Suprapubic skin (tissue), 4 donors: ENCODE measurements at regions not wholly inside any gene's neighbourhood (a gene's known extent, or its start where the extent isn't known, plus 50 kb on each side); places are given as distances from the start of the nearest gene placed in this dataset.

Source experiments
- DNase-seq, 2 donors: peaks; one replicate each; pipeline ENCODE4 v3.0.0-alpha.2; 2019; ENCODE audit warnings: low spot score in 2 of 2
- H3K27ac ChIP-seq: fragments of 200-600 bp; sonication (generic); one replicate; pipeline ENCODE4 v1.5.1; 2019
- H3K27me3 ChIP-seq: fragments of 200-600 bp; sonication (generic); one replicate; pipeline ENCODE4 v1.5.1; 2019
- H3K36me3 ChIP-seq: fragments of 200-600 bp; sonication (generic); one replicate; pipeline ENCODE4 v1.5.1; 2019
- H3K4me1 ChIP-seq: fragments of 200-600 bp; sonication (generic); one replicate; pipeline ENCODE4 v1.5.1; 2019
- H3K4me3 ChIP-seq: fragments of 200-600 bp; sonication (generic); one replicate; pipeline ENCODE4 v1.5.1; 2019; ENCODE audit warnings: mild to moderate bottlenecking
- H3K9me3 ChIP-seq: fragments of 200-600 bp; sonication (generic); one replicate; pipeline ENCODE4 v1.5.1; 2019
- CTCF ChIP-seq, 2 donors: fragments of 200-600 bp in 1 of 2; fragments of 450-650 bp in 1 of 2; sonication (generic) in 1 of 2; IDR thresholded peaks; one replicate each; pipeline ENCODE4 v1.5.1; 2016 to 2019; ENCODE audit warnings: antibody characterized with exemption in 2 of 2, mild to moderate bottlenecking in 1 of 2, moderate library complexity in 1 of 2
- EP300 ChIP-seq: sonication (generic); formaldehyde crosslinking; IDR thresholded peaks from one replicate; pipeline ENCODE4 v1.6.1; 2017; ENCODE audit warnings: antibody characterized with exemption
- POLR2A ChIP-seq, 2 donors: fragments of 450-650 bp; IDR thresholded peaks; one replicate each; pipeline ENCODE4 v1.6.1; 2017; ENCODE audit warnings: antibody characterized with exemption in 2 of 2, mild to moderate bottlenecking in 2 of 2, moderate library complexity in 2 of 2
- POLR2AphosphoS5 ChIP-seq, 3 donors: sonication (generic); formaldehyde crosslinking; IDR thresholded peaks; one replicate each; pipeline ENCODE4 v1.6.1; 2017; ENCODE audit warnings: antibody characterized with exemption in 3 of 3
- WGBS: methylation state at CpG from one replicate; pipeline ENCODE4 v1.1.5; 2018; 5-methylcytosine and 5-hydroxymethylcytosine counted together

GRCh38 chr6:40171343-40171742 lies 237.1 kb upstream of the MOCS1 start:
- DNase-seq: no peak
- Histone ChIP-seq H3K4me3 (no peak overlapping the region), H3K4me1 (peaks cover 17% of the 10 kb centered on the region), H3K36me3 (no peaks in the 10 kb centered on the region), H3K27ac (no peak overlapping the region), H3K27me3 (peaks cover 2% of the 10 kb centered on the region), H3K9me3 (no peaks in the 10 kb centered on the region)
- TF ChIP-seq EP300 (no peak), POLR2A (IDR thresholded peaks at IDR 0.05) (no peak), POLR2AphosphoS5 (IDR thresholded peaks at IDR 0.05) (no peak), CTCF (IDR thresholded peaks at IDR 0.05) (no peak)
- WGBS: 39% methylated on average over 1 of the region's 1 CpG

- no peak overlapping the region for H3K4me3 ChIP-seq
- no peak overlapping the region for H3K27ac ChIP-seq
- H3K27me3 ChIP-seq: peaks cover 2% of the 10 kb centered on the region
- peaks cover 21% of the 10 kb centered on the region for H3K4me1 ChIP-seq
- H3K9me3 ChIP-seq: no peaks in the 10 kb centered on the region
- H3K36me3 ChIP-seq: no peaks in the 10 kb centered on the region
- 47% methylated on average over 2 of the region's 2 CpGs for WGBS
- DNase-seq: no peak
- TF ChIP-seq EP300 (no peak), POLR2A (IDR thresholded peaks at IDR 0.05) (no peak), POLR2AphosphoS5 (IDR thresholded peaks at IDR 0.05) (no peak), CTCF (IDR thresholded peaks at IDR 0.05) (no peak)
Observed at GRCh38 chr6:40170856-40171255, 236.6 kb upstream of the MOCS1 start.

- no peak overlapping the region for H3K4me3 ChIP-seq
- peaks cover 2% of the 10 kb centered on the region for H3K27me3 ChIP-seq
- no peaks in the 10 kb centered on the region for H3K9me3 ChIP-seq
- no peak overlapping the region for H3K27ac ChIP-seq
- no peak for DNase-seq
- 86% methylated on average over 7 of the region's 7 CpGs for WGBS
- TF ChIP-seq POLR2A (IDR thresholded peaks at IDR 0.05): no peak
- no peak for TF ChIP-seq EP300
- TF ChIP-seq POLR2AphosphoS5 (IDR thresholded peaks at IDR 0.05): no peak
- no peak for TF ChIP-seq CTCF (IDR thresholded peaks at IDR 0.05)
- peaks cover 29% of the 10 kb centered on the region for H3K4me1 ChIP-seq
- no peaks in the 10 kb centered on the region for H3K36me3 ChIP-seq
Observed at GRCh38 chr6:40169878-40170277, 235.6 kb upstream of the MOCS1 start.

GRCh38 chr6:40166963-40167362 lies 232.7 kb upstream of the MOCS1 start:
- TF ChIP-seq POLR2A (IDR thresholded peaks at IDR 0.05) (no peak), CTCF (IDR thresholded peaks at IDR 0.05) (no peak), EP300 (no peak), POLR2AphosphoS5 (IDR thresholded peaks at IDR 0.05) (no peak)
- no peaks in the 10 kb centered on the region for H3K36me3 ChIP-seq
- no peak overlapping the region for H3K27ac ChIP-seq
- no peaks in the 10 kb centered on the region for H3K9me3 ChIP-seq
- H3K27me3 ChIP-seq: peaks cover 2% of the 10 kb centered on the region
- H3K4me1 ChIP-seq: peaks cover 29% of the 10 kb centered on the region
- no peak overlapping the region for H3K4me3 ChIP-seq
- DNase-seq: no peak

GRCh38 chr6:40165036-40165709 lies 230.9 kb upstream of the MOCS1 start:
- WGBS: 63% methylated on average over 7 of the region's 7 CpGs
- Histone ChIP-seq H3K36me3 (no peaks in the 10 kb centered on the region), H3K4me1 (peaks cover 20% of the 10 kb centered on the region), H3K27me3 (peaks cover 2% of the 10 kb centered on the region), H3K27ac (no peak overlapping the region), H3K9me3 (no peaks in the 10 kb centered on the region), H3K4me3 (no peak overlapping the region)
- DNase-seq: no peak
- no peak for TF ChIP-seq EP300
- TF ChIP-seq POLR2A (IDR thresholded peaks at IDR 0.05): no peak
- TF ChIP-seq POLR2AphosphoS5 (IDR thresholded peaks at IDR 0.05): no peak
- TF ChIP-seq CTCF (IDR thresholded peaks at IDR 0.05): no peak
